ENCODE measurements at regions not wholly inside any gene's neighbourhood (a gene's known extent, or its start where the extent isn't known, plus 50 kb on each side); places are given as distances from the start of the nearest gene placed in this dataset.

- no peaks in the 10 kb centered on the region for H3K36me3 ChIP-seq (replicated peaks in 1 of 2; ENCODE audit: control extremely low read depth in 1 of 2, control insufficient read depth in 1 of 2, extremely low read depth in 1 of 2, insufficient read depth in 2 of 2, low read length in 1 of 2)
- ATAC-seq (ENCODE audit: low read depth) (no peak), DNase-seq (no peak)
- H4K20me1 ChIP-seq (ENCODE audit: control insufficient read depth, insufficient read depth, low read length, poor library complexity, severe bottlenecking), result no peaks in the 10 kb centered on the region
- no peak overlapping the region for H3K4me3 Mint-ChIP-seq
- H2AFZ ChIP-seq (ENCODE audit: insufficient read depth, low read depth, low read length, poor library complexity, severe bottlenecking), result no peak overlapping the region
- no peaks in the 10 kb centered on the region for H3K4me1 Mint-ChIP-seq
- ChIA-PET POLR2A (no interaction called here), CTCF (no interaction called here)
- no peaks in the 10 kb centered on the region for H3K27me3 Mint-ChIP-seq
- no peak overlapping the region for H3K4me3 ChIP-seq (ENCODE audit: control extremely low read depth in 1 of 5, extremely low read depth in 1 of 5, insufficient read depth in 1 of 5, low read depth in 2 of 5, low read length in 4 of 5)
- H3K9ac ChIP-seq (ENCODE audit: low read length), result no peak overlapping the region
- no peaks in the 10 kb centered on the region for H3K27me3 ChIP-seq (replicated peaks in 1 of 4; ENCODE audit: control extremely low read depth in 1 of 4, control insufficient read depth in 3 of 4, insufficient read depth in 4 of 4, low read length in 3 of 4)
- no peak overlapping the region for H3K27ac ChIP-seq (ENCODE audit: low read length in 2 of 2)
- 40% methylated on average over 3 of the region's 7 CpGs for WGBS (ENCODE audit: insufficient coverage)
- H3K79me2 ChIP-seq (ENCODE audit: control insufficient read depth, insufficient read depth, low read length), result no peaks in the 10 kb centered on the region
- no peak for TF ChIP-seq EZH2 (IDR thresholded peaks at IDR 0.05; ENCODE audit: borderline replicate concordance, insufficient read depth, low read depth, low read length, poor library complexity, severe bottlenecking)
- no peak for TF ChIP-seq CTCF (IDR thresholded peaks at IDR 0.05)
- no peaks in the 10 kb centered on the region for H3K4me1 ChIP-seq (ENCODE audit: control insufficient read depth in 2 of 2, insufficient read depth in 2 of 2, low read length in 2 of 2)
- H3K9me3 Mint-ChIP-seq (ENCODE audit: insufficient read depth), result no peaks in the 10 kb centered on the region
- H3K9me3 ChIP-seq (ENCODE audit: control extremely low read depth in 1 of 3, control insufficient read depth in 2 of 3, insufficient read depth in 1 of 3, low read length in 2 of 3), result peaks cover 0 to 4% (median 0%) of the 10 kb centered on the region in 3 donors
- H3K27ac Mint-ChIP-seq, result no peak overlapping the region
- H3K4me2 ChIP-seq (replicated peaks; ENCODE audit: low read depth, low read length, poor library complexity, severe bottlenecking), result no peak overlapping the region
- intact Hi-C loops (cut with micrococcal nuclease), result no loop called here
These were observed 483.2 kb upstream of the BRINP1 start for GRCh38 chr9:119852390-119852789.

- no peak overlapping the region for H3K4me3 Mint-ChIP-seq
- no peaks in the 10 kb centered on the region for H4K20me1 ChIP-seq (ENCODE audit: control insufficient read depth, insufficient read depth, low read length, poor library complexity, severe bottlenecking)
- WGBS (ENCODE audit: insufficient coverage), result 79% methylated on average over 2 of the region's 3 CpGs
- no peaks in the 10 kb centered on the region for H3K9me3 Mint-ChIP-seq (ENCODE audit: insufficient read depth)
- H3K27me3 Mint-ChIP-seq, result no peaks in the 10 kb centered on the region
- H3K79me2 ChIP-seq (ENCODE audit: control insufficient read depth, insufficient read depth, low read length), result no peaks in the 10 kb centered on the region
- H3K9ac ChIP-seq (ENCODE audit: low read length), result no peak overlapping the region
- intact Hi-C loops (cut with micrococcal nuclease), result no loop called here
- TF ChIP-seq CTCF (IDR thresholded peaks at IDR 0.05), result no peak
- TF ChIP-seq EZH2 (IDR thresholded peaks at IDR 0.05; ENCODE audit: borderline replicate concordance, insufficient read depth, low read depth, low read length, poor library complexity, severe bottlenecking), result no peak
- no peaks in the 10 kb centered on the region for H3K36me3 ChIP-seq (replicated peaks in 1 of 2; ENCODE audit: control extremely low read depth in 1 of 2, control insufficient read depth in 1 of 2, extremely low read depth in 1 of 2, insufficient read depth in 2 of 2, low read length in 1 of 2)
- H3K27ac ChIP-seq (ENCODE audit: low read length in 2 of 2), result no peak overlapping the region
- DNase-seq (no peak), ATAC-seq (ENCODE audit: low read depth) (no peak)
- H3K9me3 ChIP-seq (ENCODE audit: control extremely low read depth in 1 of 3, control insufficient read depth in 2 of 3, insufficient read depth in 1 of 3, low read length in 2 of 3), result peaks cover 0 to 5% (median 0%) of the 10 kb centered on the region in 3 donors
- no peak overlapping the region for H3K4me2 ChIP-seq (replicated peaks; ENCODE audit: low read depth, low read length, poor library complexity, severe bottlenecking)
- H2AFZ ChIP-seq (ENCODE audit: insufficient read depth, low read depth, low read length, poor library complexity, severe bottlenecking), result no peak overlapping the region
- H3K27me3 ChIP-seq (replicated peaks in 1 of 4; ENCODE audit: control extremely low read depth in 1 of 4, control insufficient read depth in 3 of 4, insufficient read depth in 4 of 4, low read length in 3 of 4), result no peaks in the 10 kb centered on the region
- no peak overlapping the region for H3K27ac Mint-ChIP-seq
- CTCF ChIA-PET, result no interaction called here
- no peaks in the 10 kb centered on the region for H3K4me1 Mint-ChIP-seq
- POLR2A ChIA-PET, result no interaction called here
- no peak overlapping the region for H3K4me3 ChIP-seq (ENCODE audit: control extremely low read depth in 1 of 5, extremely low read depth in 1 of 5, insufficient read depth in 1 of 5, low read depth in 2 of 5, low read length in 4 of 5)
- H3K4me1 ChIP-seq (ENCODE audit: control insufficient read depth in 2 of 2, insufficient read depth in 2 of 2, low read length in 2 of 2), result no peaks in the 10 kb centered on the region
These were observed 475.2 kb upstream of the BRINP1 start for GRCh38 chr9:119844431-119844830.
